ENCODE measurements at regions not wholly inside any gene's neighbourhood (a gene's known extent, or its start where the extent isn't known, plus 50 kb on each side); places are given as distances from the start of the nearest gene placed in this dataset.

DNA sequence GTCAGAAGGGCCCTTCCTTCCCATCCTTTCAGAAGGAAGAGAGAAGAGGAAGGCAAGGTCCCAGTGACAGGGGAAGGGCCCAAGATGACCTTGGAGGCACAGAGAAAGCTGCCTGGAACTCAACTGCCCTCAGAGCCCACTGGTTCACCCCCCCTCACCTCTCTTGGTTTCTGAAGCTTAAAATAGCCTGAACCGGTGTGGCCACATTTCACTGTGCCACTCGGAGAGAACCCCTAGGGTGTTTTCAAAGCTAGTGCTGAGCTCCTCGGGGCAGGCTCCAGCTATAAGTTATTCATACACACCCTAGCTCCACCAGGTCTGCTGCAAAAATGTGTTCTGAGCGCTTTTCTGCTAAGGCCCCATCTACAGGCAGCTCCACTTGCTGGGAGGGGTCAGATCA, 60.9 kb upstream of the ADRB1 start:
- no peaks in the 10 kb centered on the region for H3K27me3 ChIP-seq (ENCODE audit: control insufficient read depth in 2 of 2, insufficient read depth in 2 of 2, low read length in 2 of 2)
- H3K4me3 ChIP-seq (replicated peaks in 1 of 3; ENCODE audit: low read depth in 2 of 3, low read length in 3 of 3) = no peak overlapping the region
- no peak overlapping the region for H2AFZ ChIP-seq (ENCODE audit: insufficient read depth, low read depth, low read length, poor library complexity, severe bottlenecking)
- intact Hi-C loops (cut with micrococcal nuclease) = loop anchor here in 1 of 2 donors (5.0 to 10.0 kb wide), 2 partner anchors 35 to 62 kb away; partner anchors contain the start of gene ADRB1
- Mint-ChIP-seq H3K27ac (no peak overlapping the region), H3K36me3 (peaks cover 0 to 10% of the 10 kb centered on the region in 2 donors), H3K4me1 (peaks cover 35% of the 10 kb centered on the region), H3K4me3 (no peak overlapping the region), H3K27me3 (ENCODE audit: low read depth in 3 of 3) (peaks cover 0 to 3% (median 3%) of the 10 kb centered on the region in 3 donors), H3K9me3 (peaks cover 0 to 17% (median 2%) of the 10 kb centered on the region in 7 donors)
- peaks cover 20 to 31% of the 10 kb centered on the region in 2 donors for H3K4me1 ChIP-seq (ENCODE audit: control insufficient read depth in 1 of 2, insufficient read depth in 2 of 2, low read length in 2 of 2)
- no peak overlapping the region for H3K4me2 ChIP-seq (replicated peaks; ENCODE audit: extremely low read depth, low read length, poor library complexity, severe bottlenecking)
- no peak overlapping the region for H3K27ac ChIP-seq (ENCODE audit: low read depth in 1 of 2, low read length in 2 of 2)
- no peaks in the 10 kb centered on the region for H4K20me1 ChIP-seq (ENCODE audit: insufficient read depth, low read length)
- no peaks in the 10 kb centered on the region for H3K9me3 ChIP-seq (replicated peaks in 1 of 2; ENCODE audit: control insufficient read depth in 1 of 2, insufficient read depth in 1 of 2, low read length in 2 of 2)
- 0% methylated on average over 3 of the region's 4 CpGs for WGBS (ENCODE audit: insufficient coverage)
- TF ChIP-seq, protein P1, sequence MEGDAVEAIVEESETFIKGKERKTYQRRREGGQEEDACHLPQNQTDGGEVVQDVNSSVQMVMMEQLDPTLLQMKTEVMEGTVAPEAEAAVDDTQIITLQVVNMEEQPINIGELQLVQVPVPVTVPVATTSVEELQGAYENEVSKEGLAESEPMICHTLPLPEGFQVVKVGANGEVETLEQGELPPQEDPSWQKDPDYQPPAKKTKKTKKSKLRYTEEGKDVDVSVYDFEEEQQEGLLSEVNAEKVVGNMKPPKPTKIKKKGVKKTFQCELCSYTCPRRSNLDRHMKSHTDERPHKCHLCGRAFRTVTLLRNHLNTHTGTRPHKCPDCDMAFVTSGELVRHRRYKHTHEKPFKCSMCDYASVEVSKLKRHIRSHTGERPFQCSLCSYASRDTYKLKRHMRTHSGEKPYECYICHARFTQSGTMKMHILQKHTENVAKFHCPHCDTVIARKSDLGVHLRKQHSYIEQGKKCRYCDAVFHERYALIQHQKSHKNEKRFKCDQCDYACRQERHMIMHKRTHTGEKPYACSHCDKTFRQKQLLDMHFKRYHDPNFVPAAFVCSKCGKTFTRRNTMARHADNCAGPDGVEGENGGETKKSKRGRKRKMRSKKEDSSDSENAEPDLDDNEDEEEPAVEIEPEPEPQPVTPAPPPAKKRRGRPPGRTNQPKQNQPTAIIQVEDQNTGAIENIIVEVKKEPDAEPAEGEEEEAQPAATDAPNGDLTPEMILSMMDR (IDR thresholded peaks at IDR 0.05) = no peak
- DNase-seq = no peak
- H3K9ac ChIP-seq (ENCODE audit: insufficient read depth, low read length, poor library complexity, severe bottlenecking) = no peak overlapping the region
- no peaks in the 10 kb centered on the region for H3K79me2 ChIP-seq (ENCODE audit: insufficient read depth, low read length)
- H3K36me3 ChIP-seq (replicated peaks in 1 of 2; ENCODE audit: control insufficient read depth in 1 of 2, insufficient read depth in 2 of 2, low read length in 2 of 2) = no peaks in the 10 kb centered on the region

DNA sequence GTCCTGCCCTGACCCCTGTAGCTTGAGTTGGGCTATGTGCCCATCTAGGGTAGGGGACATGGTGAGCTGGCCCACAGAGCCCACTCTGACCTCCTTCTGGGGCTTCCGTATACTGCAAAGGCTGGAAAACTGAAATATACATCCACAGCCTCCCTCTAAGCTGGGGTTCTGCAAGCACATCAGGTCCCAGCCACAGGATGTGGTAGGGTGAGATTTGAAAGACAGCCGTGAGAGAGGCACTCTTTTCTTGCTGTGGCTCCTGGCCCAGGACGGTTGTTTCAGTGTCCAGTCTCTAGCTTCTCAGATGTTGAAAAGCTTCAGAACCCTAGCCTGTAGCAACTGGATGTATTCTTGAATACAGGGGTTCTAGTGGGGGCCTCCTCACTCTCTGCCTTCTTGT, 60.1 kb upstream of the ADRB1 start:
- Mint-ChIP-seq H3K36me3 (peaks cover 0 to 10% of the 10 kb centered on the region in 2 donors), H3K4me3 (no peak overlapping the region), H3K4me1 (peaks cover 43% of the 10 kb centered on the region), H3K9me3 (peaks cover 0 to 17% (median 2%) of the 10 kb centered on the region in 7 donors), H3K27me3 (ENCODE audit: low read depth in 3 of 3) (peaks cover 0 to 3% (median 3%) of the 10 kb centered on the region in 3 donors), H3K27ac (no peak overlapping the region)
- Histone ChIP-seq H3K27me3 (ENCODE audit: control insufficient read depth in 2 of 2, insufficient read depth in 2 of 2, low read length in 2 of 2) (no peaks in the 10 kb centered on the region), H3K4me2 (replicated peaks; ENCODE audit: extremely low read depth, low read length, poor library complexity, severe bottlenecking) (no peak overlapping the region), H3K4me1 (ENCODE audit: control insufficient read depth in 1 of 2, insufficient read depth in 2 of 2, low read length in 2 of 2) (peaks cover 28 to 39% of the 10 kb centered on the region in 2 donors), H3K36me3 (replicated peaks in 1 of 2; ENCODE audit: control insufficient read depth in 1 of 2, insufficient read depth in 2 of 2, low read length in 2 of 2) (no peaks in the 10 kb centered on the region), H2AFZ (ENCODE audit: insufficient read depth, low read depth, low read length, poor library complexity, severe bottlenecking) (no peak overlapping the region), H4K20me1 (ENCODE audit: insufficient read depth, low read length) (no peaks in the 10 kb centered on the region), H3K9ac (ENCODE audit: insufficient read depth, low read length, poor library complexity, severe bottlenecking) (no peak overlapping the region), H3K9me3 (replicated peaks in 1 of 2; ENCODE audit: control insufficient read depth in 1 of 2, insufficient read depth in 1 of 2, low read length in 2 of 2) (no peaks in the 10 kb centered on the region), H3K79me2 (ENCODE audit: insufficient read depth, low read length) (no peaks in the 10 kb centered on the region), H3K4me3 (replicated peaks in 1 of 3; ENCODE audit: low read depth in 2 of 3, low read length in 3 of 3) (no peak overlapping the region), H3K27ac (ENCODE audit: low read depth in 1 of 2, low read length in 2 of 2) (no peak overlapping the region)
- 38% methylated on average over 2 of the region's 3 CpGs for WGBS (ENCODE audit: insufficient coverage)
- TF ChIP-seq, protein P1 (IDR thresholded peaks at IDR 0.05) = no peak
- no peak for DNase-seq
- intact Hi-C loops (cut with micrococcal nuclease) = loop anchor here in 1 of 2 donors (5.0 to 10.0 kb wide), 2 partner anchors 34 to 61 kb away; partner anchors contain the start of gene ADRB1
